ENCODE measurements at regions not wholly inside any gene's neighbourhood (a gene's known extent, or its start where the extent isn't known, plus 50 kb on each side); places are given as distances from the start of the nearest gene placed in this dataset.

DNA sequence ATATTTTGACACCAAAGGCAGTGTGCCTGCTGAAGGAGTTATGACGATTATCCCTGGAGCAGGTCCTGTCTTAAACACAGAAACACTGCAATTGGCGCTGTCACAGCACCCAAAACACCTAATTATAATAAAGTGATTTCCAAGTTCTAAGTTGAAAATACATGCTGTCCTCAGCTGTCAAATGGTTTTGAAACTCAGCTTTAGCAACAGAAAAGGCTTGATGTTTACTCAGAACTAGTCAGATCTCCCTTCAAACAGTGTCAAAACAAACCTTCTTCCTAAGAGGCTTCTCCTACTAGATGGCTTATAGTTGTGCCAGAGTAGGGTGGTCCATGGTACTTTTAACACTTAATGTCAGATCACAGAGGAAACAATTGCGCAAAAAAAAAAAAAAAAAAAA lies 87.2 kb upstream of the IRX1 start:
- peaks cover 0 to 1% (median 0%) of the 10 kb centered on the region in 3 donors for H3K27me3 Mint-ChIP-seq (ENCODE audit: low read depth in 3 of 3)

GRCh38 chr5:3490957-3491507 lies 104.6 kb upstream of the IRX1 start:
- H4K20me1 ChIP-seq (ENCODE audit: insufficient read depth, low read length) = no peaks in the 10 kb centered on the region
- intact Hi-C loops (cut with micrococcal nuclease) = no loop called here
- Mint-ChIP-seq H3K27ac (no peak overlapping the region), H3K9me3 (peaks cover 0 to 8% (median 3%) of the 10 kb centered on the region in 7 donors), H3K27me3 (ENCODE audit: low read depth in 3 of 3) (peaks cover 0 to 3% (median 1%) of the 10 kb centered on the region in 3 donors), H3K4me3 (no peak overlapping the region), H3K36me3 (no peaks in the 10 kb centered on the region), H3K4me1 (no peaks in the 10 kb centered on the region)
- peaks cover 0 to 7% of the 10 kb centered on the region in 2 donors for H3K9me3 ChIP-seq (replicated peaks in 1 of 2; ENCODE audit: control insufficient read depth in 1 of 2, insufficient read depth in 1 of 2, low read length in 2 of 2)
- no peak overlapping the region for H3K9ac ChIP-seq (ENCODE audit: insufficient read depth, low read length, poor library complexity, severe bottlenecking)
- H3K4me2 ChIP-seq (replicated peaks; ENCODE audit: extremely low read depth, low read length, poor library complexity, severe bottlenecking) = no peak overlapping the region
- no peaks in the 10 kb centered on the region for H3K36me3 ChIP-seq (replicated peaks in 1 of 2; ENCODE audit: control insufficient read depth in 1 of 2, insufficient read depth in 2 of 2, low read length in 2 of 2)
- no peak overlapping the region for H2AFZ ChIP-seq (ENCODE audit: insufficient read depth, low read depth, low read length, poor library complexity, severe bottlenecking)
- no peaks in the 10 kb centered on the region for H3K27me3 ChIP-seq (ENCODE audit: control insufficient read depth in 2 of 2, insufficient read depth in 2 of 2, low read length in 2 of 2)
- H3K27ac ChIP-seq (ENCODE audit: low read depth in 1 of 2, low read length in 2 of 2) = no peak overlapping the region
- no peaks in the 10 kb centered on the region for H3K79me2 ChIP-seq (ENCODE audit: insufficient read depth, low read length)
- 93% methylated on average over 13 of the region's 18 CpGs for WGBS (ENCODE audit: insufficient coverage)
- H3K4me1 ChIP-seq (ENCODE audit: control insufficient read depth in 1 of 2, insufficient read depth in 2 of 2, low read length in 2 of 2) = no peaks in the 10 kb centered on the region
- no peak for TF ChIP-seq CTCF (IDR thresholded peaks at IDR 0.05)
- no peak overlapping the region for H3K4me3 ChIP-seq (replicated peaks in 1 of 3; ENCODE audit: low read depth in 2 of 3, low read length in 3 of 3)
- no peak for DNase-seq

More for the DNA sequence above, 87.2 kb upstream of the IRX1 start:
- WGBS (ENCODE audit: insufficient coverage) = no CpG with 5 or more reads among the region's 3 CpGs
- Histone ChIP-seq H3K79me2 (ENCODE audit: insufficient read depth, low read length) (no peaks in the 10 kb centered on the region), H2AFZ (ENCODE audit: insufficient read depth, low read depth, low read length, poor library complexity, severe bottlenecking) (no peak overlapping the region), H3K4me1 (ENCODE audit: control insufficient read depth in 1 of 2, insufficient read depth in 2 of 2, low read length in 2 of 2) (no peaks in the 10 kb centered on the region), H3K27ac (ENCODE audit: low read depth in 1 of 2, low read length in 2 of 2) (no peak overlapping the region), H4K20me1 (ENCODE audit: insufficient read depth, low read length) (no peaks in the 10 kb centered on the region), H3K4me2 (replicated peaks; ENCODE audit: extremely low read depth, low read length, poor library complexity, severe bottlenecking) (no peak overlapping the region), H3K27me3 (ENCODE audit: control insufficient read depth in 2 of 2, insufficient read depth in 2 of 2, low read length in 2 of 2) (no peaks in the 10 kb centered on the region), H3K36me3 (replicated peaks in 1 of 2; ENCODE audit: control insufficient read depth in 1 of 2, insufficient read depth in 2 of 2, low read length in 2 of 2) (no peaks in the 10 kb centered on the region), H3K4me3 (replicated peaks in 1 of 3; ENCODE audit: low read depth in 2 of 3, low read length in 3 of 3) (no peak overlapping the region), H3K9ac (ENCODE audit: insufficient read depth, low read length, poor library complexity, severe bottlenecking) (no peak overlapping the region), H3K9me3 (replicated peaks in 1 of 2; ENCODE audit: control insufficient read depth in 1 of 2, insufficient read depth in 1 of 2, low read length in 2 of 2) (peaks cover 20 to 29% of the 10 kb centered on the region in 2 donors)
- no peak for TF ChIP-seq CTCF (IDR thresholded peaks at IDR 0.05)
- Mint-ChIP-seq H3K27ac (no peak overlapping the region), H3K4me3 (no peak overlapping the region), H3K9me3 (peaks cover 2 to 21% (median 10%) of the 10 kb centered on the region in 7 donors), H3K4me1 (no peaks in the 10 kb centered on the region), H3K36me3 (no peaks in the 10 kb centered on the region)
- intact Hi-C loops (cut with micrococcal nuclease) = no loop called here
- no peak for DNase-seq
